ACHN (cell line): ENCODE measurements at regions not wholly inside any gene's neighbourhood (a gene's known extent, or its start where the extent isn't known, plus 50 kb on each side); places are given as distances from the start of the nearest gene placed in this dataset.

Experiments used
- DNase-seq: peaks from one replicate; pipeline ENCODE4 v3.0.0-alpha.2; 2015
- in situ Hi-C: cut with HindIII; loops from 2 replicates; pipeline ENCODE4 v1.10.0; 2017; ENCODE audit warnings: low sequenced_read_pairs, low pct_ligation_motif_present, low pct_unique_long_range_greater_than_20kb

- DNase-seq: no peak
- in situ Hi-C loops: no loop called here
These were observed 157.6 kb upstream of the PLXNA4 start for GRCh38 chr7:132733860-132734259.

GRCh38 chr7:132732321-132732865 is 156.1 kb upstream of the PLXNA4 start:
- in situ Hi-C loops: no loop called here
- no peak for DNase-seq

- in situ Hi-C loops: no loop called here
- DNase-seq: no peak
These were observed 153.8 kb upstream of the PLXNA4 start for GRCh38 chr7:132730105-132730504.

GRCh38 chr7:132723506-132724081 is 147.3 kb upstream of the PLXNA4 start:
- DNase-seq: no peak
- in situ Hi-C loops: no loop called here

GRCh38 chr7:132720835-132721234 is 144.6 kb upstream of the PLXNA4 start:
- in situ Hi-C loops: no loop called here
- no peak for DNase-seq

GRCh38 chr7:132713893-132714292 is 137.6 kb upstream of the PLXNA4 start:
- in situ Hi-C loops: no loop called here
- DNase-seq: no peak

GRCh38 chr7:132709971-132710567 is 133.8 kb upstream of the PLXNA4 start:
- in situ Hi-C loops: no loop called here
- peak; percentile 45 for DNase-seq

- in situ Hi-C loops: no loop called here
- DNase-seq: no peak
These were observed 132.2 kb upstream of the PLXNA4 start for GRCh38 chr7:132708470-132708869.

- no peak for DNase-seq
- in situ Hi-C loops: no loop called here
These were observed 128.9 kb upstream of the PLXNA4 start for GRCh38 chr7:132705146-132705545.

GRCh38 chr7:132703742-132704141 is 127.5 kb upstream of the PLXNA4 start:
- in situ Hi-C loops: no loop called here
- DNase-seq: no peak

- in situ Hi-C loops: no loop called here
- DNase-seq: no peak
These were observed 120.7 kb upstream of the PLXNA4 start for GRCh38 chr7:132697003-132697402.

- no peak for DNase-seq
- in situ Hi-C loops: no loop called here
These were observed 120.1 kb upstream of the PLXNA4 start for GRCh38 chr7:132696332-132696731.

GRCh38 chr7:132691201-132691600 is 114.9 kb upstream of the PLXNA4 start:
- DNase-seq: no peak
- in situ Hi-C loops: no loop called here

GRCh38 chr7:132690174-132690573 is 113.9 kb upstream of the PLXNA4 start:
- no peak for DNase-seq
- in situ Hi-C loops: no loop called here

GRCh38 chr7:132687981-132688383 is 111.7 kb upstream of the PLXNA4 start:
- no peak for DNase-seq
- in situ Hi-C loops: no loop called here

- no peak for DNase-seq
- in situ Hi-C loops: no loop called here
These were observed 110.7 kb upstream of the PLXNA4 start for GRCh38 chr7:132687016-132687415.

GRCh38 chr7:132685277-132685676 is 109.0 kb upstream of the PLXNA4 start:
- no peak for DNase-seq
- in situ Hi-C loops: no loop called here

GRCh38 chr7:132683896-132684690 is 107.8 kb upstream of the PLXNA4 start:
- no peak for DNase-seq
- in situ Hi-C loops: no loop called here

GRCh38 chr7:132681951-132682350 is 105.7 kb upstream of the PLXNA4 start:
- in situ Hi-C loops: no loop called here

GRCh38 chr7:132680590-132680989 is 104.3 kb upstream of the PLXNA4 start:
- in situ Hi-C loops: no loop called here
- DNase-seq: no peak

More at GRCh38 chr7:132681951-132682350, 105.7 kb upstream of the PLXNA4 start:
- no peak for DNase-seq
